GM23248 (cell line): ENCODE measurements at regions not wholly inside any gene's neighbourhood (a gene's known extent, or its start where the extent isn't known, plus 50 kb on each side); places are given as distances from the start of the nearest gene placed in this dataset.

Source experiments
- EZH2 ChIP-seq: fragments of 200-600 bp; sonication (generic); IDR thresholded peaks from 2 replicates; pipeline ENCODE4 v1.6.1; 2018; ENCODE audit warnings: antibody characterized with exemption, mild to moderate bottlenecking; ENCODE audit not compliant: insufficient read depth, poor library complexity, severe bottlenecking
- EZH2phosphoT487 ChIP-seq: fragments of 200-600 bp; sonication (generic); IDR thresholded peaks from 2 replicates; pipeline ENCODE4 v1.6.1; 2018; ENCODE audit warnings: antibody characterized with exemption, moderate library complexity, mild to moderate bottlenecking, low read depth; ENCODE audit not compliant: insufficient read depth

- TF ChIP-seq EZH2 (no peak), EZH2phosphoT487 (no peak)
Observed at GRCh38 chr4:135949931-135950330, 1582.4 kb downstream of the PCDH18 start.
